Peyer's patch (tissue), 4 donors: ENCODE measurements at regions not wholly inside any gene's neighbourhood (a gene's known extent, or its start where the extent isn't known, plus 50 kb on each side); places are given as distances from the start of the nearest gene placed in this dataset.

ENCODE experiments used
- CTCF ChIP-seq, 6 experiments: fragments of 450-650 bp in 4 of 6; fragments of 200-600 bp in 2 of 6; sonication (generic) in 1 of 6; IDR thresholded peaks; one replicate each; pipeline ENCODE4 v1.5.1; 2017 to 2019; ENCODE audit warnings: antibody characterized with exemption in 6 of 6, mild to moderate bottlenecking in 3 of 6, moderate library complexity in 1 of 6
- POLR2A ChIP-seq, 2 donors: fragments of 450-650 bp; IDR thresholded peaks; one replicate each; pipeline ENCODE4 v1.5.1; 2017; ENCODE audit warnings: antibody characterized with exemption in 2 of 2, mild to moderate bottlenecking in 2 of 2, moderate library complexity in 2 of 2

GRCh38 chr13:83941701-83942335 is 59.5 kb upstream of the SLITRK1 start:
- TF ChIP-seq POLR2A (IDR thresholded peaks at IDR 0.05) (no peak), CTCF (IDR thresholded peaks at IDR 0.05) (no peak)
